Suprapubic skin (tissue), 4 donors: ENCODE measurements at regions not wholly inside any gene's neighbourhood (a gene's known extent, or its start where the extent isn't known, plus 50 kb on each side); places are given as distances from the start of the nearest gene placed in this dataset.

Experiments
- DNase-seq, 2 donors: peaks; one replicate each; pipeline ENCODE4 v3.0.0-alpha.2; 2019; ENCODE audit warnings: low spot score in 2 of 2
- H3K27ac ChIP-seq: fragments of 200-600 bp; sonication (generic); one replicate; pipeline ENCODE4 v1.5.1; 2019
- H3K27me3 ChIP-seq: fragments of 200-600 bp; sonication (generic); one replicate; pipeline ENCODE4 v1.5.1; 2019
- H3K36me3 ChIP-seq: fragments of 200-600 bp; sonication (generic); one replicate; pipeline ENCODE4 v1.5.1; 2019
- H3K4me1 ChIP-seq: fragments of 200-600 bp; sonication (generic); one replicate; pipeline ENCODE4 v1.5.1; 2019
- H3K4me3 ChIP-seq: fragments of 200-600 bp; sonication (generic); one replicate; pipeline ENCODE4 v1.5.1; 2019; ENCODE audit warnings: mild to moderate bottlenecking
- H3K9me3 ChIP-seq: fragments of 200-600 bp; sonication (generic); one replicate; pipeline ENCODE4 v1.5.1; 2019
- EP300 ChIP-seq: sonication (generic); formaldehyde crosslinking; IDR thresholded peaks from one replicate; pipeline ENCODE4 v1.6.1; 2017; ENCODE audit warnings: antibody characterized with exemption
- POLR2A ChIP-seq, 2 donors: fragments of 450-650 bp; IDR thresholded peaks; one replicate each; pipeline ENCODE4 v1.6.1; 2017; ENCODE audit warnings: antibody characterized with exemption in 2 of 2, mild to moderate bottlenecking in 2 of 2, moderate library complexity in 2 of 2
- POLR2AphosphoS5 ChIP-seq, 3 donors: sonication (generic); formaldehyde crosslinking; IDR thresholded peaks; one replicate each; pipeline ENCODE4 v1.6.1; 2017; ENCODE audit warnings: antibody characterized with exemption in 3 of 3
- WGBS: methylation state at CpG from one replicate; pipeline ENCODE4 v1.1.5; 2018; 5-methylcytosine and 5-hydroxymethylcytosine counted together
- TF ChIP-seq, protein P1 (sequence below), 2 donors: fragments of 200-600 bp in 1 of 2; fragments of 450-650 bp in 1 of 2; sonication (generic) in 1 of 2; IDR thresholded peaks; one replicate each; pipeline ENCODE4 v1.5.1; 2016 to 2019; ENCODE audit warnings: antibody characterized with exemption in 2 of 2, mild to moderate bottlenecking in 1 of 2, moderate library complexity in 1 of 2

DNA sequence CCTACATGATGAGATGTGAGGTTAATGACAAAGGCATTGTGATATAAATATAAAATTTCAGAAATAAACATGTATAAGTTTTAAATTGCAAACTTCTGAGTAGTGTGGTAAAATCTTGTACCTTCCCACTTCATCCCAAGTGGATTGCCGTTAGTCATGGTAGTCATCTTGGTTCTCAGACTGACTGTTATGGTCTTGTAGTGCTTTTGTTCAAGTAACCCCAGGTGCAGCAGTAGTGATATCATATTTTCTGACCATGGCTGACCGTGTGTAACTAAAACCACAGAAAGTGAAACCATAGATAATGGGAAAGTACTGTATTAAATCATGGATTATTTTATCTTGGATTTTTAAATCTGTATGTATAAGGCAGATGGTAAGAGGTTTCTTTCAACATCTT lies 74.8 kb upstream of the SLIT2 start:
- Histone ChIP-seq H3K9me3 (no peaks in the 10 kb centered on the region), H3K27me3 (no peaks in the 10 kb centered on the region), H3K4me3 (no peak overlapping the region), H3K4me1 (no peaks in the 10 kb centered on the region), H3K36me3 (no peaks in the 10 kb centered on the region), H3K27ac (no peak overlapping the region)
- WGBS, result 88% methylated on average over 2 of the region's 2 CpGs
- DNase-seq, result no peak
- no peak for TF ChIP-seq EP300
- no peak for TF ChIP-seq POLR2AphosphoS5 (IDR thresholded peaks at IDR 0.05)
- TF ChIP-seq POLR2A (IDR thresholded peaks at IDR 0.05), result no peak
- TF ChIP-seq, protein P1, sequence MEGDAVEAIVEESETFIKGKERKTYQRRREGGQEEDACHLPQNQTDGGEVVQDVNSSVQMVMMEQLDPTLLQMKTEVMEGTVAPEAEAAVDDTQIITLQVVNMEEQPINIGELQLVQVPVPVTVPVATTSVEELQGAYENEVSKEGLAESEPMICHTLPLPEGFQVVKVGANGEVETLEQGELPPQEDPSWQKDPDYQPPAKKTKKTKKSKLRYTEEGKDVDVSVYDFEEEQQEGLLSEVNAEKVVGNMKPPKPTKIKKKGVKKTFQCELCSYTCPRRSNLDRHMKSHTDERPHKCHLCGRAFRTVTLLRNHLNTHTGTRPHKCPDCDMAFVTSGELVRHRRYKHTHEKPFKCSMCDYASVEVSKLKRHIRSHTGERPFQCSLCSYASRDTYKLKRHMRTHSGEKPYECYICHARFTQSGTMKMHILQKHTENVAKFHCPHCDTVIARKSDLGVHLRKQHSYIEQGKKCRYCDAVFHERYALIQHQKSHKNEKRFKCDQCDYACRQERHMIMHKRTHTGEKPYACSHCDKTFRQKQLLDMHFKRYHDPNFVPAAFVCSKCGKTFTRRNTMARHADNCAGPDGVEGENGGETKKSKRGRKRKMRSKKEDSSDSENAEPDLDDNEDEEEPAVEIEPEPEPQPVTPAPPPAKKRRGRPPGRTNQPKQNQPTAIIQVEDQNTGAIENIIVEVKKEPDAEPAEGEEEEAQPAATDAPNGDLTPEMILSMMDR (IDR thresholded peaks at IDR 0.05), result no peak

DNA sequence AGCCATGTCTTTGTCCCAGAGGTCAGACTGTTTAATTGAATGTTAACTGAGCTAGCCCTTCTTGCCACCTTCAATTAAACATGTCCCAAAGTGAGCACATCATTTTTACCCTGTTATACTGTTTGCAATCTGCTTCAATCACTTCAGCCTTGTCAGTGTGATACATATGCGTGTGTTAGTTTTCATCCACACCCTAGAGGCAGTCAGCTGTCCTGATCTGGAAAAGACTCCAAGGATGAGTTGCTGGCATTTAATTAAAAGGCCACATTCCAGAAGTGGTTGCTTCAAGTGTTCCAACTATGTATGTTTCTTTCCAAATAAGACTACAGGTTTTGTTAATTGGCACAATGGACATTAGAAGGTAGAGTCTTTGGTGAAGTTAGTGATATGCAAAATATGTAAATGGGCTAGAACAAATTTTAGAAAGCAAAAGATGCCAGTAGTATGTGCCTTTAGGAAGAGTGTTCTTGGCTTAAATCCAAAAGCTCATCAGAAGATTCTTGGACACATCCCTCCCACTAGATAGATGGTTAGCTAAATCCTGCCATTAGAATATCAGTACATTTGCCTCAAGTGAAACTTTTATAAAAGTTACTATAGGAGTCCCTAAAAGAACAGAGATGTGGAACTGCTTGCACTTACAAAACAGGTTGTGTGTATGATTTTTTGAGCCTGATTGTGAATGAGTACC lies 79.5 kb upstream of the SLIT2 start:
- TF ChIP-seq POLR2A (IDR thresholded peaks at IDR 0.05), result no peak
- TF ChIP-seq, protein P1 (IDR thresholded peaks at IDR 0.05), result no peak
- TF ChIP-seq POLR2AphosphoS5 (IDR thresholded peaks at IDR 0.05), result no peak
- TF ChIP-seq EP300, result no peak
- 19% methylated on average over 1 of the region's 1 CpG for WGBS
- Histone ChIP-seq H3K9me3 (no peaks in the 10 kb centered on the region), H3K4me3 (no peak overlapping the region), H3K36me3 (no peaks in the 10 kb centered on the region), H3K4me1 (no peaks in the 10 kb centered on the region), H3K27ac (no peak overlapping the region), H3K27me3 (no peaks in the 10 kb centered on the region)
- DNase-seq, result no peak

DNA sequence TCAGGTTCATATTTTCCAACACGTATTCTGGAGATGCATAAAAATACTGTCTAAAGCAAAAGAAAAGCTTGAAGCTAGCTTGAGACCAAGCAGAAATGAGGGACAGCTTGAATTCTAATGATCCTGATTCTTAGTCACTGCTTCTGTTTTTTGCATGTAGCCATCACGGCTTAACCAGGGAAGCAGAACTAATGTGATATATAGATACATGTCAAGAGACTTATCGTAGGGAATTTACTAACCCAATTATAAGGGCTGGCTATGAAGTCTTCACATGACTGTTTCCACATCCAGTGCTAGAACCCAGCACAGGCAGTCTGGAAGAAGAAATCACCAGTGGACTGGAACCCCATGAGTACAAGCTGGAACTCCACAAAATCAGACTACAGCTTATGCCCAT lies 85.2 kb upstream of the SLIT2 start:
- no peak overlapping the region for H3K4me3 ChIP-seq
- H3K27me3 ChIP-seq, result no peaks in the 10 kb centered on the region
- H3K36me3 ChIP-seq, result no peaks in the 10 kb centered on the region
- 60% methylated on average over 3 of the region's 3 CpGs for WGBS
- H3K9me3 ChIP-seq, result no peaks in the 10 kb centered on the region
- no peak overlapping the region for H3K27ac ChIP-seq
- no peaks in the 10 kb centered on the region for H3K4me1 ChIP-seq
- no peak for TF ChIP-seq EP300
- no peak for TF ChIP-seq POLR2AphosphoS5 (IDR thresholded peaks at IDR 0.05)
- no peak for TF ChIP-seq POLR2A (IDR thresholded peaks at IDR 0.05)
- TF ChIP-seq, protein P1 (IDR thresholded peaks at IDR 0.05), result no peak
- DNase-seq, result no peak

DNA sequence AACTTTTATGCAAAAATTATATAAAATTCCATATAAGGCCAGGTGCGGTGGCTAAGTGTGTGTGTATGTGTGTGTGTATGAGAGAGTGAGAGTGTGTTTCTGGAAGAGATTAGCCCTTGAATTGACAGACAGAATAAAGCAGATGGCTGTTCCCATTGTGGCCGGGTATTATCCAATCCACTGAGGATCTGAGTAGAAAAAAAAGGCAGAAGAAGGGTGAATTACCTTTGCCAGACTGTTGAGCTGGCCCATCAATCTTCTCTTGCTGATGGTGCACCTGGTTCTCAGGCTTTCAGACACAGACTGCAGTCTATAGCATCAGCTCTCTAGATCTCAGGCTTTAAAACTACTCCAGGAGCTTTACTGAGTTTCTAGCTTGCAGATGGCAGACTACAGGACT lies 92.2 kb upstream of the SLIT2 start:
- Histone ChIP-seq H3K27ac (no peak overlapping the region), H3K4me3 (no peak overlapping the region), H3K9me3 (no peaks in the 10 kb centered on the region), H3K4me1 (no peaks in the 10 kb centered on the region), H3K36me3 (no peaks in the 10 kb centered on the region), H3K27me3 (no peaks in the 10 kb centered on the region)
- TF ChIP-seq POLR2A (IDR thresholded peaks at IDR 0.05) (no peak), EP300 (no peak), POLR2AphosphoS5 (IDR thresholded peaks at IDR 0.05) (no peak)
- TF ChIP-seq, protein P1 (IDR thresholded peaks at IDR 0.05), result no peak
- no peak for DNase-seq
- WGBS, result 90% methylated on average over 2 of the region's 2 CpGs

DNA sequence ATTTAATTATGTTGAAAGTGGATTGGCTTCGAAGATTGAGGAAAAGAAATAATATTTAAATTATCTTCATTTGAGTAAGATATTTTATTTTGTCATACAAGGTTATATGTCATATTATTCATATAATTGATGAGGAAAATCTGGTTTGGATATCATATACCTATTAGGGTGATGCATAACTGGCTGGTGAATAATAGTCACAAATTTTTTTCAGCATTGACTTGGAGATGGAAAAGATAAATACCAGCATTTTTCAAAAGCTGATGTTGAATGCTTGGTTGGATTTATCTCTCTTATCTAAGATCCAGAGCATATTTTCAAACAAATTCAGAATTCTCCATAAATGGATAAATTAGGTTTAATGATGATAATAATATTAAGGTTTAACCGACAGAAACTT lies 93.5 kb upstream of the SLIT2 start:
- H3K4me1 ChIP-seq, result no peaks in the 10 kb centered on the region
- no peak for DNase-seq
- 88% methylated on average over 2 of the region's 2 CpGs for WGBS
- H3K9me3 ChIP-seq, result no peaks in the 10 kb centered on the region
- H3K36me3 ChIP-seq, result no peaks in the 10 kb centered on the region
- no peak overlapping the region for H3K27ac ChIP-seq
- H3K4me3 ChIP-seq, result no peak overlapping the region
- no peak for TF ChIP-seq POLR2AphosphoS5 (IDR thresholded peaks at IDR 0.05)
- TF ChIP-seq POLR2A (IDR thresholded peaks at IDR 0.05), result no peak
- TF ChIP-seq, protein P1 (IDR thresholded peaks at IDR 0.05), result no peak
- TF ChIP-seq EP300, result no peak
- H3K27me3 ChIP-seq, result no peaks in the 10 kb centered on the region
